H1 (cell line): ENCODE measurements at regions not wholly inside any gene's neighbourhood (a gene's known extent, or its start where the extent isn't known, plus 50 kb on each side); places are given as distances from the start of the nearest gene placed in this dataset.

ENCODE experiments used
- CTCF ChIA-PET: fragments of 300-600 bp; sonication (Branson Sonifier 250); formaldehyde crosslinking; loops from one replicate; lab custom pipeline; 2021; ENCODE audit not compliant: partially characterized antibody; lab: Charles Lee
- POLR2A ChIA-PET: fragments of 300-600 bp; sonication (Branson Sonifier 250); formaldehyde crosslinking; loops from one replicate; lab custom pipeline; 2021; ENCODE audit warnings: inconsistent platforms; ENCODE audit not compliant: partially characterized antibody; lab: Charles Lee
- DNase-seq, 2 experiments: peaks; one replicate each; pipeline versions ENCODE4 v3.0.0 to v3.0.0-alpha.2; 2010 to 2022; ENCODE audit warnings: low spot score in 2 of 2, low read depth in 1 of 2, mixed read lengths in 1 of 2
- FAIRE-seq: peaks from 2 replicates; lab custom pipeline; 2011; peaks lifted over from hg19 to GRCh38; lab: Jason Lieb, UNC
- H2AFZ ChIP-seq: 2 replicates; pipeline ENCODE4 v1.8.1; 2012; ENCODE audit warnings: low read length, inconsistent platforms
- H2AK5ac ChIP-seq: 2 replicates; pipeline ENCODE4 v1.6.1; 2013; ENCODE audit warnings: low read depth, low read length
- H2BK120ac ChIP-seq: replicated peaks from 2 replicates; pipeline ENCODE3; 2013; ENCODE audit warnings: low read depth, low read length, inconsistent platforms
- H2BK12ac ChIP-seq: 2 replicates; pipeline ENCODE4 v1.6.1; 2013; ENCODE audit warnings: low read depth, low read length
- H2BK15ac ChIP-seq: 2 replicates; pipeline ENCODE4 v1.6.1; 2013; ENCODE audit warnings: low read length
- H2BK20ac ChIP-seq: 2 replicates; pipeline ENCODE4 v1.6.1; 2013; ENCODE audit warnings: low read length
- H2BK5ac ChIP-seq: 2 replicates; pipeline ENCODE4 v1.6.1; 2013; ENCODE audit warnings: low read depth, low read length
- H3K14ac ChIP-seq: 2 replicates; pipeline ENCODE4 v1.6.1; 2013; ENCODE audit warnings: inconsistent platforms; ENCODE audit not compliant: insufficient read length
- H3K18ac ChIP-seq: 2 replicates; pipeline ENCODE4 v1.6.1; 2013; ENCODE audit warnings: low read length; ENCODE audit errors: extremely low read depth
- H3K23ac ChIP-seq: 2 replicates; pipeline ENCODE4 v1.6.1; 2013; ENCODE audit warnings: inconsistent platforms; ENCODE audit not compliant: insufficient read length
- H3K23me2 ChIP-seq: 2 replicates; pipeline ENCODE4 v1.6.1; 2013; ENCODE audit warnings: low read depth, low read length
- H3K27ac ChIP-seq: 2 replicates; pipeline ENCODE4 v1.6.1; 2011; ENCODE audit warnings: low read depth, low read length, inconsistent platforms
- H3K27me3 ChIP-seq, 4 experiments: replicated peaks in 1 of 4; 1 replicate in 1 of 4; 2 replicates in 3 of 4; pipeline versions ENCODE4 v1.6.1 to v1.8.1; 2011 to 2013; ENCODE audit warnings: low read length in 3 of 4, mild to moderate bottlenecking in 3 of 4, inconsistent platforms in 2 of 4, mixed read lengths in 2 of 4, moderate library complexity in 1 of 4; ENCODE audit not compliant: control insufficient read depth in 3 of 4, insufficient read depth in 3 of 4; ENCODE audit errors: extremely low read depth in 1 of 4
- H3K36me3 ChIP-seq, 4 experiments: 2 replicates each; pipeline versions ENCODE4 v1.6.1 to v1.8.1; 2011 to 2013; ENCODE audit warnings: mild to moderate bottlenecking in 4 of 4, low read length in 3 of 4, moderate library complexity in 2 of 4, control low read depth in 1 of 4, inconsistent platforms in 1 of 4; ENCODE audit not compliant: insufficient read depth in 4 of 4, control insufficient read depth in 2 of 4
- H3K4ac ChIP-seq: replicated peaks from 2 replicates; pipeline ENCODE3; 2013; ENCODE audit warnings: low read length, low read depth, mixed read lengths, inconsistent platforms; ENCODE audit not compliant: insufficient read length
- H3K4me1 ChIP-seq, 4 experiments: replicated peaks in 1 of 4; 1 replicate in 1 of 4; 2 replicates in 3 of 4; pipeline versions ENCODE4 v1.6.1 to v1.8.1; 2011 to 2013; ENCODE audit warnings: low read length in 3 of 4, inconsistent platforms in 2 of 4, mixed read lengths in 1 of 4; ENCODE audit not compliant: insufficient read depth in 4 of 4, control insufficient read depth in 3 of 4
- H3K4me2 ChIP-seq, 2 experiments: 2 replicates each; pipeline versions ENCODE4 v1.6.1 to v1.8.1; 2011 to 2013; ENCODE audit warnings: low read depth in 2 of 2, low read length in 2 of 2, control low read depth in 1 of 2, inconsistent platforms in 1 of 2, mild to moderate bottlenecking in 1 of 2; ENCODE audit not compliant: insufficient read depth in 1 of 2
- H3K4me3 ChIP-seq, 4 experiments: fragments of 200-600, 300-600 bp in 1 of 4; sonication (generic), shearing (Covaris generic), sonication (Bioruptor Twin) in 1 of 4; 2 replicates each; pipeline versions ENCODE4 v1.5.1 to v1.8.1; 2011 to 2016; ENCODE audit warnings: low read length in 4 of 4, low read depth in 3 of 4, control low read depth in 2 of 4, inconsistent platforms in 2 of 4, mild to moderate bottlenecking in 2 of 4, mixed read lengths in 1 of 4, moderate library complexity in 1 of 4; ENCODE audit not compliant: insufficient read depth in 2 of 4; ENCODE audit errors: extremely low read depth in 1 of 4
- H3K56ac ChIP-seq: replicated peaks from 2 replicates; pipeline ENCODE3; 2013; ENCODE audit warnings: low read depth, mild to moderate bottlenecking, mixed read lengths, low read length, inconsistent platforms; ENCODE audit not compliant: insufficient read length
- H3K79me1 ChIP-seq: 2 replicates; pipeline ENCODE4 v1.6.1; 2013; ENCODE audit warnings: low read depth, low read length, control low read depth
- H3K79me2 ChIP-seq, 2 experiments: 2 replicates each; pipeline versions ENCODE4 v1.6.1 to v1.8.1; 2012 to 2013; ENCODE audit warnings: low read length in 2 of 2, mild to moderate bottlenecking in 2 of 2, inconsistent platforms in 1 of 2; ENCODE audit not compliant: insufficient read depth in 2 of 2, control insufficient read depth in 1 of 2
- H3K9ac ChIP-seq, 4 experiments: replicated peaks in 1 of 4; 1 replicate in 1 of 4; 2 replicates in 3 of 4; pipeline versions ENCODE4 v1.6.1 to v1.8.1; 2011 to 2013; ENCODE audit warnings: low read depth in 3 of 4, low read length in 3 of 4, control low read depth in 2 of 4, mild to moderate bottlenecking in 2 of 4, moderate library complexity in 2 of 4, inconsistent platforms in 1 of 4; ENCODE audit errors: extremely low read depth in 1 of 4
- H3K9me3 ChIP-seq, 2 experiments: 2 replicates each; pipeline versions ENCODE4 v1.6.1 to v1.8.1; 2012 to 2013; ENCODE audit warnings: mild to moderate bottlenecking in 2 of 2, moderate library complexity in 2 of 2, control low read depth in 1 of 2, inconsistent platforms in 1 of 2, low read depth in 1 of 2, low read length in 1 of 2, mixed read lengths in 1 of 2; ENCODE audit not compliant: insufficient read depth in 2 of 2
- H4K20me1 ChIP-seq, 2 experiments: replicated peaks in 1 of 2; 2 replicates each; pipeline versions ENCODE3 to v1.8.1; 2011 to 2013; ENCODE audit warnings: inconsistent platforms in 2 of 2, low read length in 2 of 2, mild to moderate bottlenecking in 1 of 2; ENCODE audit not compliant: insufficient read depth in 2 of 2, control insufficient read depth in 1 of 2
- H4K5ac ChIP-seq: 2 replicates; pipeline ENCODE4 v1.6.1; 2013; ENCODE audit warnings: low read length, low read depth, mixed read lengths, inconsistent platforms; ENCODE audit not compliant: insufficient read length
- H4K8ac ChIP-seq: 2 replicates; pipeline ENCODE4 v1.8.0; 2013; ENCODE audit warnings: mild to moderate bottlenecking, moderate library complexity, low read length, inconsistent platforms; ENCODE audit not compliant: insufficient read depth; ENCODE audit errors: extremely low read depth
- H4K91ac ChIP-seq: replicated peaks from 2 replicates; pipeline ENCODE3; 2013; ENCODE audit warnings: low read length, mixed read lengths, inconsistent platforms; ENCODE audit not compliant: insufficient read length
- CBX8 ChIP-seq: fragments of 300-800, 300-1000 bp; sonication (generic); IDR thresholded peaks from 2 replicates; pipeline ENCODE4 v1.7.1; 2016; ENCODE audit warnings: low read depth, low read length, borderline replicate concordance
- CHD1 ChIP-seq: IDR thresholded peaks from 2 replicates; pipeline ENCODE4 v1.6.1; 2012; ENCODE audit warnings: low read depth, low read length, improper control_type of control experiment
- CTCF ChIP-seq, 3 experiments: IDR thresholded peaks; 1 replicate in 2 of 3; 2 replicates in 1 of 3; pipeline versions ENCODE4 v1.5.1 to v1.6.1; 2011; ENCODE audit warnings: low read length in 3 of 3, mild to moderate bottlenecking in 3 of 3, inconsistent platforms in 2 of 3, low read depth in 1 of 3, moderate library complexity in 1 of 3; ENCODE audit not compliant: insufficient read depth in 1 of 3; ENCODE audit errors: control extremely low read depth in 1 of 3
- FOSL1 ChIP-seq: IDR thresholded peaks from 2 replicates; pipeline ENCODE4 v1.6.1; 2011; ENCODE audit warnings: mild to moderate bottlenecking, low read depth, low read length, moderate library complexity; ENCODE audit not compliant: insufficient read depth
- MAX ChIP-seq: IDR thresholded peaks from 2 replicates; pipeline ENCODE4 v1.6.1; 2012; ENCODE audit warnings: inconsistent platforms
- PHF8 ChIP-seq: fragments of 200-600 bp; sonication (generic); conservative IDR thresholded peaks from 2 replicates; pipeline ENCODE4 v1.7.1; 2012; ENCODE audit warnings: low read depth, mild to moderate bottlenecking, inconsistent platforms, low read length, moderate library complexity
- SAP30 ChIP-seq: fragments of 300-600 bp; sonication (generic); IDR thresholded peaks from 2 replicates; pipeline ENCODE4 v1.7.1; 2012; ENCODE audit warnings: low read length, moderate library complexity, mild to moderate bottlenecking, inconsistent platforms; ENCODE audit not compliant: insufficient read depth, insufficient replicate concordance
- TAF7 ChIP-seq: optimal IDR thresholded peaks from 2 replicates; pipeline ENCODE3; 2011; ENCODE audit warnings: low read depth, mild to moderate bottlenecking, inconsistent platforms, low read length, moderate library complexity, borderline replicate concordance
- TEAD4 ChIP-seq: IDR thresholded peaks from 2 replicates; pipeline ENCODE4 v1.6.1; 2012; ENCODE audit warnings: low read depth, low read length, inconsistent platforms, mixed read lengths
- WGBS, 2 experiments: shearing (Covaris generic) in 1 of 2; methylation state at CpG; one replicate each; pipeline versions ENCODE4 v1.1.6 to v1.1.7; 2013 to 2015; ENCODE audit warnings: low lambda C conversion rate in 2 of 2, mixed read lengths in 2 of 2, inconsistent platforms in 1 of 2, low coverage in 1 of 2, missing lambda C conversion rate in 1 of 2; ENCODE audit not compliant: insufficient replicate concordance in 2 of 2, insufficient coverage in 1 of 2, insufficient read length in 1 of 2; ENCODE audit errors: extremely low coverage in 1 of 2, missing lambda C conversion rate in 1 of 2; 5-methylcytosine and 5-hydroxymethylcytosine counted together

GRCh38 chr14:101181446-101182313 lies 278.2 kb upstream of the RTL1 start:
- no peak overlapping the region for H3K56ac ChIP-seq
- ChIA-PET CTCF (interaction anchor here (0.8 to 2.8 kb wide), 5 partner anchors 14 to 275 kb away, joined by 3 to 18 read pairs (median 4); no protein-coding TSS in a partner anchor), POLR2A (no interaction called here)
- no peak overlapping the region for H2BK120ac ChIP-seq
- no peak overlapping the region for H3K4me3 ChIP-seq
- no peak overlapping the region for H2BK5ac ChIP-seq
- no peaks in the 10 kb centered on the region for H3K79me1 ChIP-seq
- H3K79me2 ChIP-seq: no peaks in the 10 kb centered on the region
- no peaks in the 10 kb centered on the region for H4K20me1 ChIP-seq
- H3K23ac ChIP-seq: no peak overlapping the region
- H2AK5ac ChIP-seq: no peak overlapping the region
- H2BK20ac ChIP-seq: no peak overlapping the region
- no peak overlapping the region for H3K4me2 ChIP-seq
- no peak for DNase-seq
- no peak overlapping the region for H2AFZ ChIP-seq
- H3K18ac ChIP-seq: no peak overlapping the region
- H2BK12ac ChIP-seq: no peak overlapping the region
- H3K9me3 ChIP-seq: no peaks in the 10 kb centered on the region
- FAIRE-seq: no peak
- H3K4me1 ChIP-seq: peaks cover 0 to 5% (median 4%) of the 10 kb centered on the region in 4 experiments; a peak in 4 of 7 replicates
- no peak overlapping the region for H3K9ac ChIP-seq
- no peak overlapping the region for H3K4ac ChIP-seq
- no peak overlapping the region for H3K27ac ChIP-seq
- 83% methylated on average over 6 of the region's 6 CpGs; no CpG with 5 or more reads in 1 of the 2 experiments for WGBS, 2 experiments
- H2BK15ac ChIP-seq: no peak overlapping the region
- no peaks in the 10 kb centered on the region; a peak in 1 of 7 replicates for H3K27me3 ChIP-seq
- H4K8ac ChIP-seq: peak overlapping the region; percentile 52; the same call in 1 of the 2 replicates
- H4K91ac ChIP-seq: no peak overlapping the region
- no peaks in the 10 kb centered on the region for H3K36me3 ChIP-seq
- peaks cover 3% of the 10 kb centered on the region; the same call in 1 of the 2 replicates for H3K23me2 ChIP-seq
- no peak overlapping the region for H4K5ac ChIP-seq
- H3K14ac ChIP-seq: no peak overlapping the region
- TF ChIP-seq CTCF (IDR thresholded peaks at IDR 0.05; ENCODE audit: control extremely low read depth in 1 of 3, insufficient read depth in 1 of 3, low read depth in 1 of 3, low read length in 3 of 3): no peak
- no peak for TF ChIP-seq CHD1
- TF ChIP-seq CBX8: no peak
- TF ChIP-seq MAX: no peak
- no peak for TF ChIP-seq SAP30
- no peak for TF ChIP-seq TAF7
- no peak for TF ChIP-seq PHF8
- no peak for TF ChIP-seq TEAD4
- TF ChIP-seq FOSL1: no peak
